IPS-20b (cell line): ENCODE measurements at regions not wholly inside any gene's neighbourhood (a gene's known extent, or its start where the extent isn't known, plus 50 kb on each side); places are given as distances from the start of the nearest gene placed in this dataset.
"Not testable (repeated sequence)": the region's sequence is repeated elsewhere in the genome, so short reads cannot be mapped to it uniquely, and the experiment has no call there.

ENCODE experiments used
- H3K27ac ChIP-seq: one replicate; pipeline ENCODE4 v1.5.1; 2013; ENCODE audit warnings: low read length
- H3K27me3 ChIP-seq: 2 replicates; pipeline ENCODE4 v1.6.1; 2013; ENCODE audit warnings: mild to moderate bottlenecking, low read length, inconsistent platforms; ENCODE audit not compliant: insufficient read depth
- H3K36me3 ChIP-seq: 2 replicates; pipeline ENCODE4 v1.6.1; 2013; ENCODE audit warnings: low read depth, mild to moderate bottlenecking, inconsistent platforms, low read length, moderate library complexity; ENCODE audit not compliant: insufficient read depth
- H3K4me1 ChIP-seq: 2 replicates; pipeline ENCODE4 v1.6.1; 2013; ENCODE audit warnings: mild to moderate bottlenecking, control low read depth, inconsistent platforms, low read length, moderate library complexity; ENCODE audit not compliant: insufficient read depth
- H3K4me3 ChIP-seq: 2 replicates; pipeline ENCODE4 v1.5.1; 2013; ENCODE audit warnings: mild to moderate bottlenecking, low read length, inconsistent platforms
- H3K9ac ChIP-seq: 2 replicates; pipeline ENCODE4 v1.6.1; 2013; ENCODE audit warnings: low read depth, mild to moderate bottlenecking, inconsistent platforms, low read length, moderate library complexity
- H3K9me3 ChIP-seq: 2 replicates; pipeline ENCODE4 v1.6.1; 2013; ENCODE audit warnings: mild to moderate bottlenecking, low read depth, low read length, inconsistent platforms; ENCODE audit not compliant: insufficient read depth

DNA sequence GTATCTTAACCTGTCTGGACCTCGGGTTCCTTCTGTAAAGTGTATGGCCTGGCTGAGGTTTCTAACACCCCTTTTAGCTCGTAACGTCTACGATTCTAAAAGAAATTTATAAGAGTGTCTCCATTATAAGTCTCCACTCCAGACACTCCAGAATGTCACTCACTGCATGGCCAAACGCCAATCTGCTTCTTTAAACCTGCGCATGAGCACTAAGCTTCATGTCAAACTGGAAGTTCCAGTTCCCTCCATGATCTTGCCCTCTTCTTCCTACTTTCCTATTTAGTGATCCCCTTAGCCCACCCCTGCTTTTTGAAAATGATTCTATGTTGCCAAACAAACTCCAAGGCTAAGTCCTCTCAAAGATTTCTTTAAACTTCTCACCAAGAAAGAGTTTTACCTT is 241.4 kb upstream of the NPVF start:
- no peak overlapping the region for H3K4me3 ChIP-seq
- no peak overlapping the region for H3K9ac ChIP-seq
- no peaks in the 10 kb centered on the region for H3K27me3 ChIP-seq
- no peaks in the 10 kb centered on the region for H3K36me3 ChIP-seq
- H3K27ac ChIP-seq, result no peak overlapping the region
- no peaks in the 10 kb centered on the region for H3K4me1 ChIP-seq
- no peaks in the 10 kb centered on the region for H3K9me3 ChIP-seq

DNA sequence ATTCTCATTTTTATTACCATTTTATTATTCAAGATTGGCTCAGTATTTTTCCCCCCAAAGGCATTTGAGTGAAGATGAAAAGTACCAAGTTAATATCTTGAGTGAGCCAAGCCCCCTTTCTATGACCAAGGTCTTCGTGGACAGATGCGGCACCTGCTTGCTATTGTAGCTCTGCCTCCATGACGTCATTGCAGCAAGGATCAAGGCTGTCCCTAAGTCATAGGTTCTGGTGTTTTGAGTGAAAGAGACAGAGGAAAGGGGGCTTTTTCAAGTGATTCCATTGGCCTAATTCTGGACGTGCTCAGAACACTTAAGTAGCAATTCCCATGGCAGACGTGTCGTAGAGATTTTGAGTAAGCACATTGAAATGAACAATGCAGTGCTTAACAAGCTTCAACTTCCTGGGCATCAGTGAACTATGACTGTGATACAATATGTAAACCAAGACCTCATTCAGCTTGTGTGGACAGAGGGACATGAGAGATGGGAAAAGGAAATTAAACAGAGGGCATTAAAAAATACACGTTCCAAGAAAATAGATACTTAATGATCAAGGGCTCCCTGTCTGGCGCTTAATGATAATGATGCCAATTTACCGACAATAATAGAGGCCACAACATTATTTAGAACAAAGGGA is 248.7 kb upstream of the NPVF start:
- no peak overlapping the region for H3K27ac ChIP-seq
- no peak overlapping the region for H3K9ac ChIP-seq
- no peak overlapping the region for H3K4me3 ChIP-seq
- no peaks in the 10 kb centered on the region for H3K36me3 ChIP-seq
- H3K27me3 ChIP-seq, result no peaks in the 10 kb centered on the region
- no peaks in the 10 kb centered on the region for H3K9me3 ChIP-seq
- no peaks in the 10 kb centered on the region for H3K4me1 ChIP-seq

DNA sequence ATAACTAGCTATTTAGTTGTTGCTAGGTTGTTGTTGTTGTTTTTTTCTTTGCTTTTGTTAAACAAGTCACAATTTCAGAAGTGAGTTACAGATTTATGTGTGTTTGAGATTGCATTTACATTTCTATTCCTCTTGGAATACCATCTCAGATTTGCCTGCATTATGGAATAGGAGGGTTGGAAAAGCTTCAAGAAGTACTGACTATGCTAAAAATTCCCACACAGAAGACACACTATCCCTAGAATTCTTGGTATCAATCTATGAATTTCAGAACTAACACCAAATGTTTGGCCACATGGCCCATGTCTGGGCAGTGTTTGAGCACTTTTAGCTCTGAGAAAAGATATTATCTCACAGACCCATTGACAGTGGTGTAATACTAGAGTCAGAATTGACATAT is 249.9 kb upstream of the NPVF start:
- H3K9me3 ChIP-seq, result not testable (repeated sequence)

DNA sequence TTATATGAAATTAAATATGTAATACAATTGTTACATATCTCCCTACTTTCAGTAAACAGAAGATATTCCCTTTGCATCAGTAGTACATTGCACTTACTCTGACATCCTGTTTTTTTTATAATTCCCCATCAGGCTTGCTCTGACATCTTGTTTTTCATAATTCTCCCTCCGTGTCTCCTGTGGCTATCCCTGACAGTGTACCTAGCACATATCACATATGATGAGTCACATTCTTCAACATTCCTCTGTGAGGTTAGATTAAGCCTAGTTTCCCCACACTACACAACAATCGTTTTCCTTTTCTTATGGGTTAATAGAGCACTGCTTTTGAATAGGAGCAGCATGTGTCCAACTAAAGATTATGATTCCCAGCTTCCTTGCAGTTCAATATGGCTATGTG is 250.6 kb upstream of the NPVF start:
- no peak overlapping the region for H3K9ac ChIP-seq
- H3K36me3 ChIP-seq, result no peaks in the 10 kb centered on the region
- no peaks in the 10 kb centered on the region for H3K9me3 ChIP-seq
- no peak overlapping the region for H3K4me3 ChIP-seq
- H3K27me3 ChIP-seq, result no peaks in the 10 kb centered on the region
- no peaks in the 10 kb centered on the region for H3K4me1 ChIP-seq
- H3K27ac ChIP-seq, result no peak overlapping the region

More for the DNA sequence above, 249.9 kb upstream of the NPVF start:
- H3K9ac ChIP-seq, H3K36me3 ChIP-seq, H3K27ac ChIP-seq, H3K4me3 ChIP-seq, H3K4me1 ChIP-seq, H3K27me3 ChIP-seq: not testable (repeated sequence)

DNA sequence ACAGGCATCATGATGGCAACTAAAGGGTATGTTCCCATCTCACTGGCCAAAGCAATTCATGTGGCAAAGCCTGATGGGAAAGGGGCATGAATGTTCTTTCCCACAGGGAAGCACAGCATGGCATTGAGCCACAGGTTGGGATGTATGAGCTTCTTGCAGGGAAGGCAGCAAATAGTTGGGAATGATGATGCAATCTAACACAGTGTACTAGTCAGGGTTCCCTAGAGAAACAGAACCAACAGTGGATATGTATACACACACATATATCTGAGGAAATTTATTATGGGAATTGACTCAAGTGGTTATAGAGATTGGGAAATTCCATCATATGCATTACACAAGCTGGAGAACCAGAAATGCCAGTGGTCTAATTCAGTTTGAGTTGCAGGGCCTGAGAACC is 253.6 kb upstream of the NPVF start:
- H3K27me3 ChIP-seq, result no peaks in the 10 kb centered on the region
- H3K27ac ChIP-seq, result no peak overlapping the region
- H3K9ac ChIP-seq, result no peak overlapping the region
- no peaks in the 10 kb centered on the region for H3K36me3 ChIP-seq
- no peaks in the 10 kb centered on the region for H3K9me3 ChIP-seq
- no peaks in the 10 kb centered on the region for H3K4me1 ChIP-seq
- H3K4me3 ChIP-seq, result no peak overlapping the region

- no peaks in the 10 kb centered on the region for H3K27me3 ChIP-seq
- no peaks in the 10 kb centered on the region for H3K36me3 ChIP-seq
- H3K27ac ChIP-seq, result no peak overlapping the region
- H3K4me1 ChIP-seq, result no peaks in the 10 kb centered on the region
- H3K4me3 ChIP-seq, result no peak overlapping the region
- H3K9me3 ChIP-seq, result no peaks in the 10 kb centered on the region
- H3K9ac ChIP-seq, result no peak overlapping the region
Measured at GRCh38 chr7:25482631-25483030, 254.3 kb upstream of the NPVF start.

DNA sequence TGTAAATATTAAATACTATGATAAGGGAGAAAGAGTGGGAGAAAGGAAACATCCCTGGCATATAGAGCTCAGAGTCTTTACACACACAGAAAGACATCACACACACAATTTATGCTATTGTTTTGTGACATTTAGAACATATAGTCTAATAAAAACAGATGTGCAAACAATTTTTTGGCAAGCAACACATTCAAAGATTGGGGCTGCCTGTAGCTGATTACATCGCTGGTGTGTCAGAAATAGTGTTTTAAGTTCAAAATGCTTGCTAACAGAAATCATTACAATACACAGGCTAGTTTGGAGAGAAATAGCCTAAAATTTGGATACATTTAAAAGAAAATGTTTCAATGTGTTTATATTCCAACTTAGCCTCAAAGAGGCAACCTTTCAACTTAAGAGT is 256.7 kb upstream of the NPVF start:
- Histone ChIP-seq H3K9me3 (no peaks in the 10 kb centered on the region), H3K27me3 (no peaks in the 10 kb centered on the region), H3K4me1 (no peaks in the 10 kb centered on the region), H3K9ac (no peak overlapping the region), H3K4me3 (no peak overlapping the region), H3K36me3 (no peaks in the 10 kb centered on the region), H3K27ac (no peak overlapping the region)

DNA sequence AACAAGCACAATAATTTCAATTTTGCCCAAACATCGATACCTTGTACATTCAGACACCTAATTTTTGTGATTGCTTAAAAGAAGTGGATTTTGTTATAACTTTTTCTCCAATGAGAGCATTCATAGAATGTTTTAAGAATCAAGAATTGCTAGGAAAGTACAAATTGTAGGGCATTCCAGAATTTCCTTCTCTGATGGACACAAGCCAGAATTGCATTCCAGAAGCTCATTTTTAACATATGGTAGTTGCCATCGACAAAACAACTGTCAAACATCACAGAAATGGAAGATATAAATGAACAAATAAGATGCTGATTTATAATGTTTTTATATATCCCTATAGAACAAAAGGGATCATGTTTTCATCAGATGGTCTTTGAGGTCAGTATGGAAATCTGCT is 258.4 kb upstream of the NPVF start:
- no peaks in the 10 kb centered on the region for H3K4me1 ChIP-seq
- no peaks in the 10 kb centered on the region for H3K9me3 ChIP-seq
- no peak overlapping the region for H3K4me3 ChIP-seq
- H3K36me3 ChIP-seq, result no peaks in the 10 kb centered on the region
- no peaks in the 10 kb centered on the region for H3K27me3 ChIP-seq
- H3K27ac ChIP-seq, result no peak overlapping the region
- no peak overlapping the region for H3K9ac ChIP-seq

DNA sequence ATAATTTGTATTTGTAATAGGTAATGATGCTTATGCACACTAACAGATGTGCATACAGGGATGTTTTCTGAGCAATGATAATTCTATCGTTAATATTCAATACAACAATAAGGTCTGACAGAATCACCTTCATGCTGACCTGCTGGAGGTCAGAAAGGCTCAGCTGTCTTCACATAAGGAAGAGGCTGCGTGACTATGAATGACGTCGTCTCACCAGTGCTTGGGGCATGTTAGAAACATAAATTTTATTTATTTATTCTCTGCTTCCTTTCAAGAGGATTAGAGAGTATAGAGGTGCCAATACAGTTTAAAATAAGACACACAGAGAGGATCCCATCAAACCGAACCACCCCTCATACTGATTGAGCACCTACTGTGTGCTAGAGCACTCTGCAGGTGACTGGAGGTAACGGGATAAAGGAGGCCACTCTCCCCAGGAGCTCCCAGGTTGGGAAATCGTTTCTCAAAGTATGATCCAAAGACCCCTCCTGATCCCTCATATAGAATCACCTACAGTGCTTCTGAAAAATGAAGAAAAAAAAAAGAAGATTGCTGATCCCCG is 265.6 kb upstream of the NPVF start:
- Histone ChIP-seq H3K9me3 (no peaks in the 10 kb centered on the region), H3K4me1 (no peaks in the 10 kb centered on the region), H3K4me3 (no peak overlapping the region), H3K9ac (no peak overlapping the region), H3K27ac (no peak overlapping the region), H3K27me3 (no peaks in the 10 kb centered on the region), H3K36me3 (no peaks in the 10 kb centered on the region)

DNA sequence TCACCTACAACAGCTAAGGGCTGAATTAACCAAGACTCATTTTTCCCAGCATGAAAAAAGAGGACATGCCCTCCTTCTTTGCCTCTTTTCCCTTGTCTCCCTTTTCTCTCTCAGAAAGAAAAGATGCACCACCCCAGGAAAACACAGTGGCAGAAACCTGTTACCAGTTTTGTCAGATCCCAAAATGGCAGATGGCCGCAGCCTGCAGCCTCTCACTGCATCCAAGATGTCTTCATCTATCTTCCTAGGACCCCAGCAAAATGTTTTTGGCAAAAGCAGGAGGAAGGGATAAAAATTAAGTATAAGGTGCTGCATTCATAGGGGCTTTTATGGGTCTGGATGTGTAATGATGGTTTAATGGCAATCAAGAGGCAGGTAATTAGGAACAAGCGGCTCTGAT is 266.6 kb upstream of the NPVF start:
- no peaks in the 10 kb centered on the region for H3K4me1 ChIP-seq
- H3K27me3 ChIP-seq, result no peaks in the 10 kb centered on the region
- H3K36me3 ChIP-seq, result no peaks in the 10 kb centered on the region
- no peaks in the 10 kb centered on the region for H3K9me3 ChIP-seq
- H3K9ac ChIP-seq, result no peak overlapping the region
- H3K27ac ChIP-seq, result no peak overlapping the region
- no peak overlapping the region for H3K4me3 ChIP-seq

DNA sequence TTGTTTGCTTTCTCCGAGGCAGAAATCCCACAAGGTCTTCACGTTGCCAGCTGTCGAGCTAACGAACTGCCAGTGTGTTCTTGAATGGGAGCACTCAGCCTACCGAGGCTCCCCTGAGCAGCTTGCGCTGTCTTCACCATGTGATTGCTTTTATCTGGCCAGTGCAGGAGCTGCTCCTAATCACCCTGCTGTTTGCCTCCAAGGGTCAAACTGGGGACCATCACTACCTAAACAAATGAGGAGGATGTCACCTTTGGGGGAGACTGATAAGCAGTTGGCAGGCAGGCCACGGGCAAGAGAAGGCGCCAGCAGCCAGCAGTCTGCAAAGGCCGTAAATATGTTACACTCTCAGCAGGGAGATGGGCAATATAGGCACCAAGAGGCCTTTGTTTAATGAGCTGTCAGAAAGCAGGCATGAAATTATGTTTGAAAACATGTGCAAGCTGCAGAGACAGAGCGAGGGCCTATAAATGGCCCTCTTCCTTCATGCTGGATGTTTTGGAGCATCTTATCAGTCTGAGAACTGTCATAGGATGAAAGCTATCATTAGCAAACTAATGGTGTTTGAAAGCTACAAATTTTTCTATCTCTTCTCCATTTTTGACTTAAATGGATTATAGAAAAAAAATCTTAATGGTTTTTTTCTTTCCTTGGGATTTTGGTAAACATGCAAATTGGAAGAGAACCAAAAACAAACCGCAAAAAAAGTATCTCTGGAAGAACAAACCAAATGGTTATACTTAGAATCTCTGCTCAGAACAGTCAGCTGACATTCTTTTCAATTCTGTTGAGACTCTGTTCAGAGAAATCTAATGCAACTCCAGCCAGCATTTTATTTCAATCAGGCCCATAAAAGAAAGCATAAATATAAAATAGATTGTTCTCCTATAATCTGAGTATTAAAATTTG is 267.3 kb upstream of the NPVF start:
- Histone ChIP-seq H3K27ac (no peak overlapping the region), H3K4me1 (no peaks in the 10 kb centered on the region), H3K36me3 (no peaks in the 10 kb centered on the region), H3K9me3 (no peaks in the 10 kb centered on the region), H3K4me3 (no peak overlapping the region), H3K27me3 (no peaks in the 10 kb centered on the region), H3K9ac (no peak overlapping the region)
